Fibroblast of lung (primary cell): ENCODE measurements at regions not wholly inside any gene's neighbourhood (a gene's known extent, or its start where the extent isn't known, plus 50 kb on each side); places are given as distances from the start of the nearest gene placed in this dataset.

Experiments used
- DNase-seq, 2 donors: peaks; one replicate each; pipeline versions ENCODE4 v3.0.0 to v3.0.0-alpha.2; 2010; ENCODE audit warnings: low read depth in 2 of 2
- H2AFZ ChIP-seq: 2 replicates; pipeline ENCODE4 v1.5.1; 2012; ENCODE audit warnings: low read length, control low read depth, inconsistent platforms
- H3K27ac ChIP-seq: 2 replicates; pipeline ENCODE4 v1.5.1; 2011; ENCODE audit warnings: low read length, control low read depth; ENCODE audit not compliant: insufficient read depth
- H3K27me3 ChIP-seq: 2 replicates; pipeline ENCODE4 v1.5.1; 2011; ENCODE audit warnings: mild to moderate bottlenecking, low read length; ENCODE audit not compliant: control insufficient read depth, insufficient read depth
- H3K36me3 ChIP-seq: 2 replicates; pipeline ENCODE4 v1.5.1; 2011; ENCODE audit warnings: low read length; ENCODE audit not compliant: control insufficient read depth, insufficient read depth
- H3K4me1 ChIP-seq: 2 replicates; pipeline ENCODE4 v1.5.1; 2011; ENCODE audit warnings: low read length; ENCODE audit not compliant: control insufficient read depth, insufficient read depth; ENCODE audit errors: extremely low read depth
- H3K4me2 ChIP-seq: 2 replicates; pipeline ENCODE4 v1.5.1; 2011; ENCODE audit warnings: low read length, control low read depth; ENCODE audit not compliant: insufficient read depth; ENCODE audit errors: extremely low read depth
- H3K4me3 ChIP-seq, 4 experiments: fragments of 200-600 bp in 1 of 4; sonication (generic) in 1 of 4; replicated peaks in 1 of 4; 2 replicates each; pipeline ENCODE4 v1.5.1; 2011 to 2016; ENCODE audit warnings: low read length in 4 of 4, low read depth in 3 of 4, mild to moderate bottlenecking in 3 of 4, control low read depth in 2 of 4, inconsistent platforms in 1 of 4, mixed read lengths in 1 of 4; ENCODE audit not compliant: insufficient read depth in 1 of 4; ENCODE audit errors: control extremely low read depth in 1 of 4
- H3K79me2 ChIP-seq: 2 replicates; pipeline ENCODE4 v1.5.1; 2012; ENCODE audit warnings: mild to moderate bottlenecking, low read length, inconsistent platforms; ENCODE audit not compliant: control insufficient read depth, insufficient read depth
- H3K9ac ChIP-seq: 2 replicates; pipeline ENCODE4 v1.5.1; 2011; ENCODE audit warnings: mild to moderate bottlenecking, low read length, control low read depth; ENCODE audit not compliant: insufficient read depth
- H3K9me3 ChIP-seq: 2 replicates; pipeline ENCODE4 v1.5.1; 2012; ENCODE audit warnings: low read depth, low read length; ENCODE audit not compliant: control insufficient read depth, insufficient read depth
- H4K20me1 ChIP-seq: 2 replicates; pipeline ENCODE4 v1.5.1; 2011; ENCODE audit warnings: low read length; ENCODE audit not compliant: control insufficient read depth, insufficient read depth; ENCODE audit errors: extremely low read depth
- EZH2 ChIP-seq: IDR thresholded peaks from 2 replicates; pipeline ENCODE4 v1.5.1; 2012; ENCODE audit warnings: low read length, control low read depth, mild to moderate bottlenecking; ENCODE audit errors: missing control alignments
- TF ChIP-seq, protein P1 (sequence below), 2 donors: IDR thresholded peaks in 1 of 2; conservative IDR thresholded peaks in 1 of 2; 1 replicate in 1 of 2; 2 replicates in 1 of 2; pipeline ENCODE4 v1.5.1; 2011 to 2012; ENCODE audit warnings: low read length in 2 of 2, control low read depth in 1 of 2, inconsistent platforms in 1 of 2, low read depth in 1 of 2, mild to moderate bottlenecking in 1 of 2

DNA sequence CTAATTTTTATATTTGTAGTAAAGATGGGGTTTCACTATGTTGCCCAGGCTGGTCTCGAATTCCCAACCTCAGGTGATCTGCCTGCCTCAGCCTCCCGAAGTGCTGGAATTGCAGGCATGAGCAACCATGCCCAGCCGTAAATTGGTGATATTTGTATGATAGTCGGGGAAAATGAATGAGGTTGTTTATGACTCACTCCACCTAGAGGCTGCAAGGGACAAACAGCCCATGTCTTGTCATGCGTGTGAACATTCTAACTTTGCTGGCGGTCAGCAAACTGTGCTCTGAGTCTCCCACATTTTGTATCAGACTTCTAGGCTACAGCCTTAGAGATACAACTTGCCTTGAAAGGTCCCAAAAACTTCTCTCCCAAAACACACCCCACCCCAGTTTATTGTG is 133.5 kb upstream of the DTNA start:
- H3K36me3 ChIP-seq = no peaks in the 10 kb centered on the region
- H2AFZ ChIP-seq = no peak overlapping the region
- H3K9ac ChIP-seq = no peak overlapping the region
- no peak overlapping the region for H3K4me2 ChIP-seq
- no peaks in the 10 kb centered on the region for H4K20me1 ChIP-seq
- H3K9me3 ChIP-seq = no peaks in the 10 kb centered on the region
- TF ChIP-seq EZH2 = no peak
- TF ChIP-seq, protein P1, sequence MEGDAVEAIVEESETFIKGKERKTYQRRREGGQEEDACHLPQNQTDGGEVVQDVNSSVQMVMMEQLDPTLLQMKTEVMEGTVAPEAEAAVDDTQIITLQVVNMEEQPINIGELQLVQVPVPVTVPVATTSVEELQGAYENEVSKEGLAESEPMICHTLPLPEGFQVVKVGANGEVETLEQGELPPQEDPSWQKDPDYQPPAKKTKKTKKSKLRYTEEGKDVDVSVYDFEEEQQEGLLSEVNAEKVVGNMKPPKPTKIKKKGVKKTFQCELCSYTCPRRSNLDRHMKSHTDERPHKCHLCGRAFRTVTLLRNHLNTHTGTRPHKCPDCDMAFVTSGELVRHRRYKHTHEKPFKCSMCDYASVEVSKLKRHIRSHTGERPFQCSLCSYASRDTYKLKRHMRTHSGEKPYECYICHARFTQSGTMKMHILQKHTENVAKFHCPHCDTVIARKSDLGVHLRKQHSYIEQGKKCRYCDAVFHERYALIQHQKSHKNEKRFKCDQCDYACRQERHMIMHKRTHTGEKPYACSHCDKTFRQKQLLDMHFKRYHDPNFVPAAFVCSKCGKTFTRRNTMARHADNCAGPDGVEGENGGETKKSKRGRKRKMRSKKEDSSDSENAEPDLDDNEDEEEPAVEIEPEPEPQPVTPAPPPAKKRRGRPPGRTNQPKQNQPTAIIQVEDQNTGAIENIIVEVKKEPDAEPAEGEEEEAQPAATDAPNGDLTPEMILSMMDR (conservative IDR thresholded peaks at IDR 0.05 in 1 of 2, IDR thresholded peaks at IDR 0.05 in 1 of 2; ENCODE audit: low read depth in 1 of 2, low read length in 2 of 2) = no peak
- H3K4me3 ChIP-seq = no peak overlapping the region
- no peaks in the 10 kb centered on the region for H3K79me2 ChIP-seq
- H3K27ac ChIP-seq = no peak overlapping the region
- no peak for DNase-seq
- H3K27me3 ChIP-seq = no peaks in the 10 kb centered on the region
- no peaks in the 10 kb centered on the region for H3K4me1 ChIP-seq

DNA sequence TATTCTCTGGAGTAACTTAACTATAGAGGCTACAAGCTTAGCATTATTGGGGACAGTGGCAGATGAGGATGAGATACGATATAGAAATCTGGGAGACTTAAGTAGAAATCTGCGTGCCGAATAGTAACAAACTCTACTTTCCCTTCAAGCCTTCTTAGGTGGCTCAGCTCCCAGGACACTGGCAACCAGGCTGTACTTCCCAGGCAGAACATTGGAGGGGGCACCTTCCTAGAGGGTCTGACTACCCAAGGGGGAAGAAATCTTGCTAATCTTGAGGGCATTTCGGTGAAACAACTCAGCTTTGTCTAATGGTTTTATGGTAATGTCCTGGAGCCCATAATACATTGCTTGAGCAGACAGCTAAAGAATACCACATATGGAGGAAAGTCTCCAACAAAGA is 126.2 kb upstream of the DTNA start:
- H3K4me1 ChIP-seq = no peaks in the 10 kb centered on the region
- H3K4me2 ChIP-seq = no peak overlapping the region
- no peaks in the 10 kb centered on the region for H3K36me3 ChIP-seq
- no peak overlapping the region for H3K4me3 ChIP-seq
- no peak overlapping the region for H3K9ac ChIP-seq
- H3K9me3 ChIP-seq = no peaks in the 10 kb centered on the region
- H3K27me3 ChIP-seq = no peaks in the 10 kb centered on the region
- no peak overlapping the region for H3K27ac ChIP-seq
- no peak overlapping the region for H2AFZ ChIP-seq
- TF ChIP-seq, protein P1 (conservative IDR thresholded peaks at IDR 0.05 in 1 of 2, IDR thresholded peaks at IDR 0.05 in 1 of 2; ENCODE audit: low read depth in 1 of 2, low read length in 2 of 2) = no peak
- no peak for TF ChIP-seq EZH2
- no peaks in the 10 kb centered on the region for H3K79me2 ChIP-seq
- no peak for DNase-seq
- H4K20me1 ChIP-seq = no peaks in the 10 kb centered on the region

DNA sequence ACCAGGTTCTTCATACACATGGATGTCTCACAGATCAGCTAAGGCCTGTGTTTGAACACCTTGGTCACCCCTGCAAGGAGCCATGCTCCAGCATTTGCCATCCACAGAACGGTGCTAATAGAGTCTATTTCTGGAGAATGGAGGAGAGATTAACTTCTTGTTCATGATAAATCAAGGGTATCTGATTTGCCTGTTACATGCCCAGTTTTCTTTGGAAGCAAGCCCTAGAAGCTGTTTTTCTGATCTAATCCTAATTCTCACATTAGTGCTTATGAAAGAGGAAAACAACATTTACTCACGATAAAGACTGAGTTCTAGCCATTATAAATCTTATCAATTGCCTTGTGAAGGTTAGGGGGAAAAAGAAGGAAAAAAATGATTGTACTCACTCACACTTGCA is 119.6 kb upstream of the DTNA start:
- Histone ChIP-seq H3K79me2 (no peaks in the 10 kb centered on the region), H3K36me3 (no peaks in the 10 kb centered on the region), H3K9me3 (no peaks in the 10 kb centered on the region), H3K9ac (no peak overlapping the region), H4K20me1 (no peaks in the 10 kb centered on the region), H3K4me3 (no peak overlapping the region), H3K27ac (no peak overlapping the region), H2AFZ (no peak overlapping the region), H3K27me3 (no peaks in the 10 kb centered on the region), H3K4me2 (no peak overlapping the region), H3K4me1 (peaks cover 2% of the 10 kb centered on the region)
- TF ChIP-seq, protein P1 (conservative IDR thresholded peaks at IDR 0.05 in 1 of 2, IDR thresholded peaks at IDR 0.05 in 1 of 2; ENCODE audit: low read depth in 1 of 2, low read length in 2 of 2) = no peak
- TF ChIP-seq EZH2 = no peak
- no peak for DNase-seq
